ENCODE measurements at regions not wholly inside any gene's neighbourhood (a gene's known extent, or its start where the extent isn't known, plus 50 kb on each side); places are given as distances from the start of the nearest gene placed in this dataset.

- TF ChIP-seq ERG (CRISPR knock-in tag; IDR thresholded peaks at IDR 0.05) (no peak), ZNF671 (CRISPR knock-in tag; IDR thresholded peaks at IDR 0.05) (no peak), GRHL2 (CRISPR knock-in tag; IDR thresholded peaks at IDR 0.05; ENCODE audit: insufficient replicate concordance, severe bottlenecking) (no peak), USF1 (CRISPR knock-in tag; IDR thresholded peaks at IDR 0.05) (no peak)
- TF ChIP-seq, protein P1, sequence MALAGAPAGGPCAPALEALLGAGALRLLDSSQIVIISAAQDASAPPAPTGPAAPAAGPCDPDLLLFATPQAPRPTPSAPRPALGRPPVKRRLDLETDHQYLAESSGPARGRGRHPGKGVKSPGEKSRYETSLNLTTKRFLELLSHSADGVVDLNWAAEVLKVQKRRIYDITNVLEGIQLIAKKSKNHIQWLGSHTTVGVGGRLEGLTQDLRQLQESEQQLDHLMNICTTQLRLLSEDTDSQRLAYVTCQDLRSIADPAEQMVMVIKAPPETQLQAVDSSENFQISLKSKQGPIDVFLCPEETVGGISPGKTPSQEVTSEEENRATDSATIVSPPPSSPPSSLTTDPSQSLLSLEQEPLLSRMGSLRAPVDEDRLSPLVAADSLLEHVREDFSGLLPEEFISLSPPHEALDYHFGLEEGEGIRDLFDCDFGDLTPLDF (CRISPR knock-in tag; IDR thresholded peaks at IDR 0.05) = no peak
Observed at GRCh38 chr17:73829676-73830280, 185.5 kb upstream of the SDK2 start (continued).

DNA sequence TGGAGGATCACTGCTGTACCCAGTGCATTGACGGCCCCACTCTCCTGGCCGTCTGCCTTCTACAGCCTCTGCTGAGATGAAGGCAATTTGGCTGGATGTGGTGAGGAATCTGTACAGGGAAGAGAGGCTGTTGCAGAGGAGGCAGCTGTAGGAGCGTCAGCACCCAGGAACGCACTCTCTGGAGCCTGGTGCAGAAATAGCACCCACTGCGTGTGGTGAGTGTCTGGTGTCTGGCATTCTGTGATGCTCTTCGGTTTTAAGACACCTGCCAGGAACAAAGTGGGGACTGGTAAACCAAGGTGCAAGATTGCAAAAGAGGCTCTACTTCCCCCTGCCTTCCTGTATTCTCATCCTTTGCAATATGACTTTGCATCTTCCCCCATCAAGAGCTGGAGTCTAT is 187.5 kb upstream of the SDK2 start:
- TF ChIP-seq USF2 (CRISPR knock-in tag; IDR thresholded peaks at IDR 0.05) (no peak), USF1 (CRISPR knock-in tag; IDR thresholded peaks at IDR 0.05) (no peak), CBFB (CRISPR knock-in tag; IDR thresholded peaks at IDR 0.05; ENCODE audit: low read depth) (no peak), GABPB1 (CRISPR knock-in tag; IDR thresholded peaks at IDR 0.05) (no peak), NR2C2 (CRISPR knock-in tag; IDR thresholded peaks at IDR 0.05) (no peak), MXD4 (CRISPR knock-in tag; IDR thresholded peaks at IDR 0.05; ENCODE audit: borderline replicate concordance) (no peak)
- TF ChIP-seq, protein P2, sequence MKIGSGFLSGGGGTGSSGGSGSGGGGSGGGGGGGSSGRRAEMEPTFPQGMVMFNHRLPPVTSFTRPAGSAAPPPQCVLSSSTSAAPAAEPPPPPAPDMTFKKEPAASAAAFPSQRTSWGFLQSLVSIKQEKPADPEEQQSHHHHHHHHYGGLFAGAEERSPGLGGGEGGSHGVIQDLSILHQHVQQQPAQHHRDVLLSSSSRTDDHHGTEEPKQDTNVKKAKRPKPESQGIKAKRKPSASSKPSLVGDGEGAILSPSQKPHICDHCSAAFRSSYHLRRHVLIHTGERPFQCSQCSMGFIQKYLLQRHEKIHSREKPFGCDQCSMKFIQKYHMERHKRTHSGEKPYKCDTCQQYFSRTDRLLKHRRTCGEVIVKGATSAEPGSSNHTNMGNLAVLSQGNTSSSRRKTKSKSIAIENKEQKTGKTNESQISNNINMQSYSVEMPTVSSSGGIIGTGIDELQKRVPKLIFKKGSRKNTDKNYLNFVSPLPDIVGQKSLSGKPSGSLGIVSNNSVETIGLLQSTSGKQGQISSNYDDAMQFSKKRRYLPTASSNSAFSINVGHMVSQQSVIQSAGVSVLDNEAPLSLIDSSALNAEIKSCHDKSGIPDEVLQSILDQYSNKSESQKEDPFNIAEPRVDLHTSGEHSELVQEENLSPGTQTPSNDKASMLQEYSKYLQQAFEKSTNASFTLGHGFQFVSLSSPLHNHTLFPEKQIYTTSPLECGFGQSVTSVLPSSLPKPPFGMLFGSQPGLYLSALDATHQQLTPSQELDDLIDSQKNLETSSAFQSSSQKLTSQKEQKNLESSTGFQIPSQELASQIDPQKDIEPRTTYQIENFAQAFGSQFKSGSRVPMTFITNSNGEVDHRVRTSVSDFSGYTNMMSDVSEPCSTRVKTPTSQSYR (CRISPR knock-in tag; IDR thresholded peaks at IDR 0.05) = no peak
- TF ChIP-seq, protein P3, sequence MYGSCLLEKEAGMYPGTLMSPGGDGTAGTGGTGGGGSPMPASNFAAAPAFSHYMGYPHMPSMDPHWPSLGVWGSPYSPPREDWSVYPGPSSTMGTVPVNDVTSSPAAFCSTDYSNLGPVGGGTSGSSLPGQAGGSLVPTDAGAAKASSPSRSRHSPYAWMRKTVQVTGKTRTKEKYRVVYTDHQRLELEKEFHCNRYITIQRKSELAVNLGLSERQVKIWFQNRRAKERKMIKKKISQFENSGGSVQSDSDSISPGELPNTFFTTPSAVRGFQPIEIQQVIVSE (CRISPR knock-in tag; IDR thresholded peaks at IDR 0.05; ENCODE audit: borderline replicate concordance) = no peak
- Mint-ChIP-seq H3K27me3 (ENCODE audit: low read depth) (peaks cover 33% of the 10 kb centered on the region), H3K9me3 (peaks cover 8% of the 10 kb centered on the region), H3K27ac (no peak overlapping the region), H3K4me1 (peaks cover 51% of the 10 kb centered on the region), H3K4me3 (no peak overlapping the region), H3K36me3 (0 out of 2 replicates have a peak, but pooled peaks cover 2% of the 10 kb centered on the region)
- ATAC-seq (no peak), DNase-seq (ENCODE audit: low spot score) (no peak)
- ChIA-PET CTCF (no interaction called here), POLR2A (no interaction called here)

- H3K4me3 Mint-ChIP-seq = no peak overlapping the region
- no peak for TF ChIP-seq USF2 (CRISPR knock-in tag; IDR thresholded peaks at IDR 0.05)
- TF ChIP-seq HMGXB4 (CRISPR knock-in tag; IDR thresholded peaks at IDR 0.05) = no peak
- TF ChIP-seq, protein P4, sequence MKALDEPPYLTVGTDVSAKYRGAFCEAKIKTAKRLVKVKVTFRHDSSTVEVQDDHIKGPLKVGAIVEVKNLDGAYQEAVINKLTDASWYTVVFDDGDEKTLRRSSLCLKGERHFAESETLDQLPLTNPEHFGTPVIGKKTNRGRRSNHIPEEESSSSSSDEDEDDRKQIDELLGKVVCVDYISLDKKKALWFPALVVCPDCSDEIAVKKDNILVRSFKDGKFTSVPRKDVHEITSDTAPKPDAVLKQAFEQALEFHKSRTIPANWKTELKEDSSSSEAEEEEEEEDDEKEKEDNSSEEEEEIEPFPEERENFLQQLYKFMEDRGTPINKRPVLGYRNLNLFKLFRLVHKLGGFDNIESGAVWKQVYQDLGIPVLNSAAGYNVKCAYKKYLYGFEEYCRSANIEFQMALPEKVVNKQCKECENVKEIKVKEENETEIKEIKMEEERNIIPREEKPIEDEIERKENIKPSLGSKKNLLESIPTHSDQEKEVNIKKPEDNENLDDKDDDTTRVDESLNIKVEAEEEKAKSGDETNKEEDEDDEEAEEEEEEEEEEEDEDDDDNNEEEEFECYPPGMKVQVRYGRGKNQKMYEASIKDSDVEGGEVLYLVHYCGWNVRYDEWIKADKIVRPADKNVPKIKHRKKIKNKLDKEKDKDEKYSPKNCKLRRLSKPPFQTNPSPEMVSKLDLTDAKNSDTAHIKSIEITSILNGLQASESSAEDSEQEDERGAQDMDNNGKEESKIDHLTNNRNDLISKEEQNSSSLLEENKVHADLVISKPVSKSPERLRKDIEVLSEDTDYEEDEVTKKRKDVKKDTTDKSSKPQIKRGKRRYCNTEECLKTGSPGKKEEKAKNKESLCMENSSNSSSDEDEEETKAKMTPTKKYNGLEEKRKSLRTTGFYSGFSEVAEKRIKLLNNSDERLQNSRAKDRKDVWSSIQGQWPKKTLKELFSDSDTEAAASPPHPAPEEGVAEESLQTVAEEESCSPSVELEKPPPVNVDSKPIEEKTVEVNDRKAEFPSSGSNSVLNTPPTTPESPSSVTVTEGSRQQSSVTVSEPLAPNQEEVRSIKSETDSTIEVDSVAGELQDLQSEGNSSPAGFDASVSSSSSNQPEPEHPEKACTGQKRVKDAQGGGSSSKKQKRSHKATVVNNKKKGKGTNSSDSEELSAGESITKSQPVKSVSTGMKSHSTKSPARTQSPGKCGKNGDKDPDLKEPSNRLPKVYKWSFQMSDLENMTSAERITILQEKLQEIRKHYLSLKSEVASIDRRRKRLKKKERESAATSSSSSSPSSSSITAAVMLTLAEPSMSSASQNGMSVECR (CRISPR knock-in tag; IDR thresholded peaks at IDR 0.05; ENCODE audit: borderline replicate concordance) = no peak
Observed at GRCh38 chr17:73833775-73834488, 189.7 kb upstream of the SDK2 start.

More at GRCh38 chr17:73833775-73834488, 189.7 kb upstream of the SDK2 start:
- POLR2A ChIA-PET = no interaction called here
- Mint-ChIP-seq H3K27me3 (ENCODE audit: low read depth) (peaks cover 22% of the 10 kb centered on the region), H3K9me3 (peaks cover 13% of the 10 kb centered on the region), H3K4me1 (peaks cover 31% of the 10 kb centered on the region), H3K27ac (no peak overlapping the region), H3K36me3 (peaks cover 7% of the 10 kb centered on the region; the same call in 1 of the 2 replicates)
- ATAC-seq (no peak), DNase-seq (ENCODE audit: low spot score) (no peak)
- CTCF ChIA-PET = interaction anchor here (1.3 kb wide), 1 partner anchor 10 kb away, joined by 3 read pairs; no protein-coding TSS in a partner anchor
